ENCODE measurements at regions not wholly inside any gene's neighbourhood (a gene's known extent, or its start where the extent isn't known, plus 50 kb on each side); places are given as distances from the start of the nearest gene placed in this dataset.
A peak's percentile ranks its signal among the peaks of the same experiment; 100 is the strongest.
"Not testable (repeated sequence)": the region's sequence is repeated elsewhere in the genome, so short reads cannot be mapped to it uniquely, and the experiment has no call there.

DNA sequence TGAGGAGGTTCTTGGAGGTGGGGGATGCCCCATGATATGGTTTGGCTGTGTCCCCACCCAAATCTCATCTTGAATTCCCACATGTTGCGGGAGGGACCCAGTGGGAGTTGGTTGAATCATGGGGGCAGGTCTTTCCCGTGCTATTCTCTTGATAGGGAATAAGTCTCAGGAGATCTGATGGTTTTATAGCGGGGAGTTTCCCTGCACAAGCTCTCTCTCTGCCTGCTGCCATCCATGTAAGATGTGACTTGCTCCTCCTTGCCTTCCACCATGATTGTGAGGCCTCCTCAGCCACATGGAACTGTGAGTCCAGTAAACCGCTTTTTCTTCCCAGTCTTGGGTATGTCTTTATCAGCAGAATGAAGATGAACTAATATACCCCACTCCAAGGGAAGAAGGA, 241.0 kb downstream of the BUB3 start:
- POLR2A ChIA-PET: not testable (repeated sequence)

DNA sequence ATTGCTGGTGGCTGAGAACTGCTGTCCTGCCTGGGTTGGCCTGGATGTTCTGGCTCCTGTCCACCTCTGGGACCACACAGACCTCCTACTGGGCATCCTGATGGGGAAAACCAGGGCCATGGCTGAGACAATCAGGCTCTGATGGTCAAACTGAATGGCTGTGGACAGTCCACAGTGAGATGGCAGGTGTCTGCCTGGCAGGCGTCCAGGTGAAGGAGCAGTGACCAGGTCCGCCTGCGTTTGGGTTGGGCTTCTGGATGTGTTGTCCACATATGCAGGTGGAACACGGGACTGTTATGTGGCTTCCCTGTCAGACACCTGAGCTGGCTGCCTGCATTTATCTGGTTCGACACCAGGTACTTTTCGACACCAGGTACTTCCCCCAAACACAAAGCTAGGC, 241.7 kb downstream of the BUB3 start:
- Histone ChIP-seq H3K9me3 (no peaks in the 10 kb centered on the region), H3K27me3 (replicated peaks in 1 of 2; ENCODE audit: control insufficient read depth in 2 of 2, extremely low read depth in 1 of 2, insufficient read depth in 2 of 2, low read length in 1 of 2) (peaks cover 0 to 4% of the 10 kb centered on the region in 2 experiments), H3K36me3 (ENCODE audit: control insufficient read depth in 2 of 2, extremely low read depth in 1 of 2, insufficient read depth in 1 of 2, low read length in 1 of 2) (no peaks in the 10 kb centered on the region), H3K4me1 (ENCODE audit: control insufficient read depth in 1 of 2, extremely low read depth in 1 of 2, insufficient read depth in 2 of 2, low read length in 2 of 2) (no peaks in the 10 kb centered on the region), H3K4me3 (ENCODE audit: control insufficient read depth in 1 of 2, extremely low read depth in 1 of 2, low read length in 1 of 2) (no peak overlapping the region), H3K27ac (ENCODE audit: low read length) (no peak overlapping the region)
- H3K27ac Mint-ChIP-seq: no peak overlapping the region
- WGBS (ENCODE audit: insufficient coverage): 93% methylated on average over 4 of the region's 6 CpGs
- H3K4me1 Mint-ChIP-seq: no peaks in the 10 kb centered on the region
- no peaks in the 10 kb centered on the region for H3K9me3 Mint-ChIP-seq
- H3K27me3 Mint-ChIP-seq: peaks cover 3 to 10% of the 10 kb centered on the region in 2 donors
- no peak for DNase-seq
- no peak for ATAC-seq (replicated peaks in 1 of 4)
- no peaks in the 10 kb centered on the region for H3K36me3 Mint-ChIP-seq
- POLR2A ChIA-PET: no interaction called here
- CTCF ChIA-PET: interaction anchor here in 1 of 2 donors (0.6 kb wide), 1 partner anchor 81 kb away, joined by 5 read pairs; no protein-coding TSS in a partner anchor
- no peak overlapping the region for H3K4me3 Mint-ChIP-seq

More for the DNA sequence above, 241.0 kb downstream of the BUB3 start:
- WGBS (ENCODE audit: insufficient coverage): no CpG with 5 or more reads among the region's 4 CpGs
- H3K27me3 Mint-ChIP-seq; H3K9me3 ChIP-seq; H3K4me1 ChIP-seq (ENCODE audit: control insufficient read depth in 1 of 2, extremely low read depth in 1 of 2, insufficient read depth in 2 of 2, low read length in 2 of 2); DNase-seq; H3K9me3 Mint-ChIP-seq; H3K36me3 Mint-ChIP-seq; H3K27ac Mint-ChIP-seq; H3K4me3 ChIP-seq (ENCODE audit: control insufficient read depth in 1 of 2, extremely low read depth in 1 of 2, low read length in 1 of 2); H3K27ac ChIP-seq (ENCODE audit: low read length); ATAC-seq (replicated peaks in 1 of 4); CTCF ChIA-PET; H3K27me3 ChIP-seq (replicated peaks in 1 of 2; ENCODE audit: control insufficient read depth in 2 of 2, extremely low read depth in 1 of 2, insufficient read depth in 2 of 2, low read length in 1 of 2); H3K36me3 ChIP-seq (ENCODE audit: control insufficient read depth in 2 of 2, extremely low read depth in 1 of 2, insufficient read depth in 1 of 2, low read length in 1 of 2); H3K4me1 Mint-ChIP-seq; H3K4me3 Mint-ChIP-seq: not testable (repeated sequence)

DNA sequence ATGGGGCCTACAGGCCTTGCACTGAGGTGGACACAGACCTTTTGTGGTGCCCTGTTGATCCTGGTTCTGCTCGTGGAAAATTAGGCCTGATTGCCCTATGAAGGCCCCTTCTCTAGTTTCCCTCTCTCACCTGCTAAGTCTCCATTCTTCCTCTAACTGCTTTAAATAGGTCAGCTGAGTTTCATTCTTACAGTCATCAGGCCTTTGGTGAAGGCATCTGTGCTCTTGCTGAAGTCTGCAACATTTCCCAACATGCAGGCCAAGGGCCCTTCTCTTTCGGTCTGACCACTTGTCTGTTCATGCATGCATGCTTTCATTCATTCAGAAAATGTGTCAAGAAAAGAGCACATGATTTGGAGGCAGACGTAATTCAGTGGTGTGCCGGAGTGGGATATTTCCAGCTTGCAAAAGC, 244.0 kb downstream of the BUB3 start:
- Mint-ChIP-seq H3K4me3 (no peak overlapping the region), H3K36me3 (no peaks in the 10 kb centered on the region), H3K4me1 (no peaks in the 10 kb centered on the region), H3K27me3 (peaks cover 0 to 7% of the 10 kb centered on the region in 2 donors), H3K9me3 (no peaks in the 10 kb centered on the region), H3K27ac (no peak overlapping the region)
- Histone ChIP-seq H3K4me3 (ENCODE audit: control insufficient read depth in 1 of 2, extremely low read depth in 1 of 2, low read length in 1 of 2) (no peak overlapping the region), H3K27ac (ENCODE audit: low read length) (no peak overlapping the region), H3K4me1 (ENCODE audit: control insufficient read depth in 1 of 2, extremely low read depth in 1 of 2, insufficient read depth in 2 of 2, low read length in 2 of 2) (no peaks in the 10 kb centered on the region), H3K27me3 (replicated peaks in 1 of 2; ENCODE audit: control insufficient read depth in 2 of 2, extremely low read depth in 1 of 2, insufficient read depth in 2 of 2, low read length in 1 of 2) (peaks cover 0 to 16% of the 10 kb centered on the region in 2 experiments), H3K9me3 (no peaks in the 10 kb centered on the region), H3K36me3 (ENCODE audit: control insufficient read depth in 2 of 2, extremely low read depth in 1 of 2, insufficient read depth in 1 of 2, low read length in 1 of 2) (no peaks in the 10 kb centered on the region)
- CTCF ChIA-PET: no interaction called here
- no peak for ATAC-seq (replicated peaks in 1 of 4)
- no peak for DNase-seq
- POLR2A ChIA-PET: no interaction called here
- WGBS (ENCODE audit: insufficient coverage): 82% methylated on average over 2 of the region's 4 CpGs

DNA sequence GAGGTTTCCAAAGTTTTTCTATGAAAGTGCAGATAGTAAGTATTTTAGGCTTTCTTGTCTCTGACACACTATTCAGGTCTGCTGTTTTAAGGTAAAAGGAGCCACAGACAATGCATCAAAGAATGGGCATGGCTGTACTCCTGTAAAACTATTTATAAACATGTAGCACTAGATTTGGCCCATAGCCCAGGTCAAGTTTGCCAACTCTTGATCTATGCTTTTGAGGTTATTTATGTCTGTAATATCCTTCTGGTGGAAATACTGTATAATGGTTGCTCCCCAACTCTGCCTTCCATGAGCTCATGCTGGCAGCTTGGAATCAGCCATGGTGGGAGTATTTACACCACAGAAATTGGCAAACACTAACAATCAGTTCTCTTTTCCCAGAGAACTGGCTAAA, 244.6 kb downstream of the BUB3 start:
- Mint-ChIP-seq H3K27ac (no peak overlapping the region), H3K9me3 (peaks cover 0 to 3% (median 2%) of the 10 kb centered on the region in 3 donors), H3K27me3 (peaks cover 0 to 7% of the 10 kb centered on the region in 2 donors), H3K4me1 (no peaks in the 10 kb centered on the region), H3K36me3 (no peaks in the 10 kb centered on the region), H3K4me3 (no peak overlapping the region)
- no peaks in the 10 kb centered on the region for H3K4me1 ChIP-seq (ENCODE audit: control insufficient read depth in 1 of 2, extremely low read depth in 1 of 2, insufficient read depth in 2 of 2, low read length in 2 of 2)
- H3K27ac ChIP-seq (ENCODE audit: low read length): no peak overlapping the region
- POLR2A ChIA-PET: no interaction called here
- no peaks in the 10 kb centered on the region for H3K36me3 ChIP-seq (ENCODE audit: control insufficient read depth in 2 of 2, extremely low read depth in 1 of 2, insufficient read depth in 1 of 2, low read length in 1 of 2)
- H3K4me3 ChIP-seq (ENCODE audit: control insufficient read depth in 1 of 2, extremely low read depth in 1 of 2, low read length in 1 of 2): no peak overlapping the region
- DNase-seq: no peak
- no peaks in the 10 kb centered on the region for H3K9me3 ChIP-seq
- H3K27me3 ChIP-seq (replicated peaks in 1 of 2; ENCODE audit: control insufficient read depth in 2 of 2, extremely low read depth in 1 of 2, insufficient read depth in 2 of 2, low read length in 1 of 2): peaks cover 0 to 16% of the 10 kb centered on the region in 2 experiments
- ATAC-seq (replicated peaks in 1 of 4): no peak
- CTCF ChIA-PET: no interaction called here

DNA sequence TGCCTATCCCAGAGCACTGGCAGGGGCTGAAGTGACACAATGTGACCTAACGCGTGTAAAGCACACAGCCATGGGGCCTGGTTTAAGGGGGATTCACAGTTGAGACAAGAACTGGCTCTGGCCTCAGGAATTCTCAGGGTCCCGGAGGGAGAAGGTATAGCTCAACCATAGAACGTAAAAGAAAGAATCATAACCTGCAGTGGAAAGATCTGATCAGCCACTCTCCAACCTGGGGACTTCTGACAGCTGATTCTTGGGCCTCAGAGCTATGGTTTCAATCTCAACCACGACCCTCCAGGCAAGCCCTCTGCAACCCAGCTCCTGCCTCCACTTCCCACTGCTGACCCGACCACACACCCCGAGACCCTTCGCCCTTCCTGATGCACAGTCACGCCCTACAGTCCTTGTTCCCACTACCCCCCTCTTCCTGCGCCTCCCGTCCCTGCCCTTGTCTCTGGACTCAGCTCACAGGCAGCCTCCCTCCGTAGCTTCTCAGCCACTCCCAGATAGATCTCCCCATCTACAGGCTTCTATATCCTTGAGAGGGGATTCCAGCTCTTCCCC, 245.2 kb downstream of the BUB3 start:
- CTCF ChIA-PET: no interaction called here
- WGBS (ENCODE audit: insufficient coverage): 76% methylated on average over 11 of the region's 12 CpGs
- Histone ChIP-seq H3K27me3 (replicated peaks in 1 of 2; ENCODE audit: control insufficient read depth in 2 of 2, extremely low read depth in 1 of 2, insufficient read depth in 2 of 2, low read length in 1 of 2) (peaks cover 0 to 16% of the 10 kb centered on the region in 2 experiments), H3K4me3 (ENCODE audit: control insufficient read depth in 1 of 2, extremely low read depth in 1 of 2, low read length in 1 of 2) (no peak overlapping the region), H3K27ac (ENCODE audit: low read length) (no peak overlapping the region), H3K4me1 (ENCODE audit: control insufficient read depth in 1 of 2, extremely low read depth in 1 of 2, insufficient read depth in 2 of 2, low read length in 2 of 2) (no peaks in the 10 kb centered on the region), H3K36me3 (ENCODE audit: control insufficient read depth in 2 of 2, extremely low read depth in 1 of 2, insufficient read depth in 1 of 2, low read length in 1 of 2) (no peaks in the 10 kb centered on the region), H3K9me3 (no peaks in the 10 kb centered on the region)
- Mint-ChIP-seq H3K27me3 (peaks cover 0 to 7% of the 10 kb centered on the region in 2 donors), H3K27ac (no peak overlapping the region), H3K4me3 (no peak overlapping the region), H3K9me3 (peaks cover 2 to 9% (median 4%) of the 10 kb centered on the region in 3 donors), H3K36me3 (no peaks in the 10 kb centered on the region), H3K4me1 (no peaks in the 10 kb centered on the region)
- ATAC-seq (replicated peaks in 1 of 4) (no peak), DNase-seq (no peak)
- POLR2A ChIA-PET: no interaction called here

DNA sequence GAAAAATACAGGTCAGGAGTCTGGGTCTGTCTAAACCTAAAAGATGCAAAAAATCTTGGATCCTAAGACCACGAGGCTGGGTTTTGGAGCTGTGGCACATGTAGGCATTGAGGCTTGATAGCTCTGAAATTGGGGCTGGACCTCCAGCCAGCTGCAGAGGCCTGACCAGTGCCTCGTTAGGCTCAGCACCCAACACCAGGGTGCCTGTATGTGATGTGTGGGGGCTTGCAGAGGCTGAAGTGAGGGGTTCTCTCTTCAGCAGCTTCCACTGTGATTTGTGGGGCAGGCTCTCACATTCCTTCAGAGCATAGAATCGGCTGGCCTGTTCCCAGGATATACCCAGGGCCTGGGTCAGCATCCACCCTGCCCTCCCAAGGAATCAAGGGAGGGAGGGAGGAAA, 247.8 kb downstream of the BUB3 start:
- Mint-ChIP-seq H3K4me1 (no peaks in the 10 kb centered on the region), H3K9me3 (peaks cover 11 to 19% (median 14%) of the 10 kb centered on the region in 3 donors), H3K4me3 (no peak overlapping the region), H3K36me3 (no peaks in the 10 kb centered on the region), H3K27ac (no peak overlapping the region), H3K27me3 (peaks cover 4 to 12% of the 10 kb centered on the region in 2 donors)
- Histone ChIP-seq H3K27ac (ENCODE audit: low read length) (no peak overlapping the region), H3K36me3 (ENCODE audit: control insufficient read depth in 2 of 2, extremely low read depth in 1 of 2, insufficient read depth in 1 of 2, low read length in 1 of 2) (no peaks in the 10 kb centered on the region), H3K9me3 (no peaks in the 10 kb centered on the region), H3K4me3 (ENCODE audit: control insufficient read depth in 1 of 2, extremely low read depth in 1 of 2, low read length in 1 of 2) (no peak overlapping the region), H3K27me3 (replicated peaks in 1 of 2; ENCODE audit: control insufficient read depth in 2 of 2, extremely low read depth in 1 of 2, insufficient read depth in 2 of 2, low read length in 1 of 2) (peaks cover 0 to 16% of the 10 kb centered on the region in 2 experiments), H3K4me1 (ENCODE audit: control insufficient read depth in 1 of 2, extremely low read depth in 1 of 2, insufficient read depth in 2 of 2, low read length in 2 of 2) (no peaks in the 10 kb centered on the region)
- DNase-seq: no peak
- POLR2A ChIA-PET: no interaction called here
- ATAC-seq (replicated peaks in 1 of 4): no peak
- 58% methylated on average over 2 of the region's 3 CpGs for WGBS (ENCODE audit: insufficient coverage)
- CTCF ChIA-PET: no interaction called here

DNA sequence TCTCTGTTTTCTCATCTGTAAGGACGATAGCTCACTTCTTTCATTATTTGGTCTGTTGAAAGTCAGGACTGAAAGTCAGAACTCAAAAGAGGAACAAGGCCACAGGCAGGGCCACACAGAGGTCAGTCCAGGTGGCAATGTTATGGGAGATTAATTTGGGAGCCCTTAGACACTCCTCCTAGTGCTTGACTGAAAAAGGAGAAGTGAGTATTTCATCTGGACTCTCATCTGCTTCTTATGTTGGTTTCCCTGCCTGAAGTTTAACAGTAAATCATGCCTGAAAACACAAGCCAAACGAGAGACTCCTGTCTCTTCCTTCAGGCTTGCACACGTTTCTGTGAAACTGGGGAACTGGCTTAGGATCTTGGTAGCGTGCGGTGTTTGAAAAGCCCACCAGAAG, 248.5 kb downstream of the BUB3 start:
- Mint-ChIP-seq H3K36me3 (no peaks in the 10 kb centered on the region), H3K27me3 (peaks cover 5 to 12% of the 10 kb centered on the region in 2 donors), H3K4me3 (no peak overlapping the region), H3K9me3 (peaks cover 11 to 19% (median 14%) of the 10 kb centered on the region in 3 donors), H3K4me1 (no peaks in the 10 kb centered on the region), H3K27ac (no peak overlapping the region)
- Histone ChIP-seq H3K4me3 (ENCODE audit: control insufficient read depth in 1 of 2, extremely low read depth in 1 of 2, low read length in 1 of 2) (no peak overlapping the region), H3K27ac (ENCODE audit: low read length) (no peak overlapping the region), H3K9me3 (no peaks in the 10 kb centered on the region), H3K4me1 (ENCODE audit: control insufficient read depth in 1 of 2, extremely low read depth in 1 of 2, insufficient read depth in 2 of 2, low read length in 2 of 2) (no peaks in the 10 kb centered on the region), H3K36me3 (ENCODE audit: control insufficient read depth in 2 of 2, extremely low read depth in 1 of 2, insufficient read depth in 1 of 2, low read length in 1 of 2) (no peaks in the 10 kb centered on the region), H3K27me3 (replicated peaks in 1 of 2; ENCODE audit: control insufficient read depth in 2 of 2, extremely low read depth in 1 of 2, insufficient read depth in 2 of 2, low read length in 1 of 2) (peaks cover 0 to 16% of the 10 kb centered on the region in 2 experiments)
- ChIA-PET POLR2A (no interaction called here), CTCF (no interaction called here)
- 0% methylated on average over 1 of the region's 5 CpGs for WGBS (ENCODE audit: insufficient coverage)
- DNase-seq: peak in 1 of 35 experiments; percentile 11
- no peak for ATAC-seq (replicated peaks in 1 of 4)

Measured in T-cell (primary cell).